HepG2 (cell line): ENCODE measurements at regions not wholly inside any gene's neighbourhood (a gene's known extent, or its start where the extent isn't known, plus 50 kb on each side); places are given as distances from the start of the nearest gene placed in this dataset.
"Not testable (repeated sequence)": the region's sequence is repeated elsewhere in the genome, so short reads cannot be mapped to it uniquely, and the experiment has no call there.

ENCODE experiments used
- ATAC-seq: fragments of 200-7000 bp; cut with Tn5 transposase; 3 replicates; pipeline ENCODE4 v1.9.1; 2020; ENCODE audit warnings: mild to moderate bottlenecking, moderate library complexity
- BruUV-seq: library from RNA; stranded (reverse); fragments of 400-500 nt; replicated peaks from 2 replicates; lab custom pipeline; 2021; lab: Mats Ljungman, UMichigan
- CTCF ChIA-PET: fragments of 300-600 bp; formaldehyde crosslinking; extraction: SDS; loops from one replicate; lab custom pipeline; 2021; ENCODE audit warnings: low total read pairs, inconsistent platforms, low intra/inter-chr PET ratio; lab: Yijun Ruan, JAX
- POLR2A ChIA-PET: fragments of 350-600 bp; sonication (Branson Sonifier 250); formaldehyde crosslinking; loops from one replicate; lab custom pipeline; 2020; ENCODE audit warnings: antibody characterized with exemption, inconsistent platforms; lab: Yijun Ruan, JAX
- DNase-seq: peaks from one replicate; pipeline ENCODE4 v3.0.0-alpha.2; 2015; ENCODE audit warnings: low spot score
- FAIRE-seq: peaks from 3 replicates; lab custom pipeline; 2011; peaks lifted over from hg19 to GRCh38; lab: Jason Lieb, UNC
- H2AFZ ChIP-seq: one replicate; pipeline ENCODE4 v1.6.1; 2011; ENCODE audit warnings: low read length, inconsistent platforms
- H3K27ac ChIP-seq: fragments of 300-600 bp; 3 replicates; pipeline ENCODE4 v1.8.0; 2011; ENCODE audit warnings: mixed run types, mild to moderate bottlenecking, mixed read lengths, low read length, inconsistent platforms; ENCODE audit not compliant: insufficient read depth; ENCODE audit errors: extremely low read length
- H3K27me3 ChIP-seq, 2 experiments: fragments of 200-600 bp in 1 of 2; 2 replicates in 1 of 2; 3 replicates in 1 of 2; pipeline versions ENCODE4 v1.6.0 to v1.8.0; 2011; ENCODE audit warnings: low read length in 2 of 2, mild to moderate bottlenecking in 2 of 2, moderate library complexity in 2 of 2, inconsistent platforms in 1 of 2; ENCODE audit not compliant: insufficient read depth in 2 of 2, control insufficient read depth in 1 of 2
- H3K36me3 ChIP-seq, 2 experiments: fragments of 200-600 bp in 1 of 2; replicated peaks in 1 of 2; 2 replicates in 1 of 2; 3 replicates in 1 of 2; pipeline versions ENCODE4 v1.5.1 to v1.8.0; 2011; ENCODE audit warnings: low read length in 2 of 2, inconsistent platforms in 1 of 2; ENCODE audit not compliant: insufficient read depth in 2 of 2, control insufficient read depth in 1 of 2
- H3K4me1 ChIP-seq: 2 replicates; pipeline ENCODE4 v1.5.1; 2012; ENCODE audit warnings: low read length, inconsistent platforms; ENCODE audit not compliant: insufficient read depth
- H3K4me2 ChIP-seq: 2 replicates; pipeline ENCODE4 v1.6.0; 2011; ENCODE audit warnings: low read depth, low read length, inconsistent platforms
- H3K4me3 ChIP-seq, 3 experiments: fragments of 200-600 bp in 1 of 3; sonication (generic), shearing (Covaris generic) in 1 of 3; replicated peaks in 1 of 3; 2 replicates each; pipeline ENCODE4 v1.5.1; 2011 to 2016; ENCODE audit warnings: low read length in 3 of 3, inconsistent platforms in 2 of 3, low read depth in 2 of 3, mild to moderate bottlenecking in 2 of 3, control low read depth in 1 of 3, mixed read lengths in 1 of 3; ENCODE audit not compliant: insufficient read depth in 1 of 3
- H3K79me2 ChIP-seq: one replicate; pipeline ENCODE4 v1.6.1; 2011; ENCODE audit warnings: low read length, inconsistent platforms; ENCODE audit not compliant: insufficient read depth
- H3K9ac ChIP-seq: 2 replicates; pipeline ENCODE4 v1.6.0; 2011; ENCODE audit warnings: mild to moderate bottlenecking, low read depth, low read length, inconsistent platforms; ENCODE audit not compliant: insufficient read depth
- H3K9me3 ChIP-seq: 2 replicates; pipeline ENCODE4 v1.5.1; 2012; ENCODE audit warnings: mild to moderate bottlenecking, low read length
- H4K20me1 ChIP-seq: 2 replicates; pipeline ENCODE4 v1.6.0; 2011; ENCODE audit warnings: inconsistent platforms, mild to moderate bottlenecking, low read length, moderate library complexity; ENCODE audit not compliant: insufficient read depth
- HOXA9 ChIP-seq: sonication (generic); formaldehyde crosslinking; IDR thresholded peaks from 2 replicates; pipeline ENCODE4 v1.8.1; 2022; ENCODE audit warnings: missing genetic modification reagents, mild to moderate bottlenecking, moderate library complexity, borderline replicate concordance
- NR2F6 ChIP-seq, 2 experiments: IDR thresholded peaks; 2 replicates each; pipeline ENCODE4 v1.6.1; 2016; ENCODE audit warnings: antibody characterized with exemption in 1 of 2, mild to moderate bottlenecking in 1 of 2
- ZNF180 ChIP-seq: sonication (generic); formaldehyde crosslinking; IDR thresholded peaks from 2 replicates; pipeline ENCODE4 v1.4.0; 2020; ENCODE audit warnings: low read depth, missing genetic modification reagents, borderline replicate concordance
- ZNF441 ChIP-seq: sonication (generic); formaldehyde crosslinking; IDR thresholded peaks from 2 replicates; pipeline ENCODE4 v1.7.0; 2021; ENCODE audit warnings: missing genetic modification reagents, borderline replicate concordance
- ZNF766 ChIP-seq: sonication (generic); formaldehyde crosslinking; IDR thresholded peaks from 2 replicates; pipeline ENCODE4 v1.5.0; 2020; ENCODE audit warnings: missing genetic modification reagents, borderline replicate concordance
- ZNF790 ChIP-seq: sonication (generic); formaldehyde crosslinking; IDR thresholded peaks from 2 replicates; pipeline ENCODE4 v1.8.0; 2022; ENCODE audit warnings: missing genetic modification reagents, mild to moderate bottlenecking, borderline replicate concordance
- WGBS: methylation state at CpG from one replicate; pipeline ENCODE4 v1.1.6; 2017; ENCODE audit warnings: low lambda C conversion rate; 5-methylcytosine and 5-hydroxymethylcytosine counted together
- in situ Hi-C: cut with HindIII; loops from 2 replicates; pipeline ENCODE4 v1.10.0; 2017; ENCODE audit warnings: low pct_unique_long_range_greater_than_20kb; ENCODE audit not compliant: extremely low pct_ligation_motif_present
- intact Hi-C: fragments of 100-400 bp; cut with micrococcal nuclease; formaldehyde crosslinking; loops from one replicate; pipeline ENCODE4 v1.10.0; 2022; ENCODE audit not compliant: unreplicated experiment
- TF ChIP-seq, protein P1 (sequence below): sonication (generic); formaldehyde crosslinking; IDR thresholded peaks from 2 replicates; pipeline ENCODE4 v1.4.0; 2020; ENCODE audit warnings: missing genetic modification reagents, borderline replicate concordance
- TF ChIP-seq, protein P2 (sequence below): IDR thresholded peaks from 2 replicates; pipeline ENCODE4 v1.6.1; 2016; ENCODE audit warnings: missing genetic modification reagents, missing compliant biosample characterization
- TF ChIP-seq, protein P3 (sequence below), 2 experiments: sonication (generic) in 1 of 2; formaldehyde crosslinking in 1 of 2; IDR thresholded peaks; 2 replicates each; pipeline versions ENCODE4 v1.5.1 to v1.6.1; 2011 to 2020; ENCODE audit warnings: borderline replicate concordance in 1 of 2, low read depth in 1 of 2, low read length in 1 of 2, mild to moderate bottlenecking in 1 of 2, missing genetic modification reagents in 1 of 2, moderate library complexity in 1 of 2
- TF ChIP-seq, protein P4 (sequence below): sonication (generic); formaldehyde crosslinking; IDR thresholded peaks from 2 replicates; pipeline ENCODE4 v1.4.0; 2020; ENCODE audit warnings: missing genetic modification reagents

DNA sequence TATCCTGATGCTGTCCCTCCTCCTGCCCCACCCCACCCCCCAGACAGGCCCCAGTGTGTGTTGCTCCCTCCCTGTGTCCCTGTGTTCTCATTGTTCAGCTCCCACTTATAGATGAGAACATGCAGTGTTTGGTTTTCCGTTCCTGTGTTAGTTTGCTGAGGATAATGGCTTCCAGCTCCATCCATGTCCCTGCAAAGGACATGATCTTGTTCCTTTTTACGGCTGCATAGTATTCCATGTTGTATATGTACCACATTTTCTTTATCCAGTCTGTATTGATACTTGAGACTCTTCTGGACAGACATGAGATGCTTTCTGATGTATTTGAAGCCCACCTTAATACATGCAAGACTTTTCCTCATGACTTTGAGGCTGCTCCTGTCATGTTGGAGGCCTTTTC lies 91.8 kb upstream of the USP9X start:
- BruUV-seq, H3K27me3 ChIP-seq, FAIRE-seq, H3K36me3 ChIP-seq, ATAC-seq, intact Hi-C loops, H4K20me1 ChIP-seq, in situ Hi-C loops, H3K4me1 ChIP-seq, H3K9me3 ChIP-seq, POLR2A ChIA-PET, CTCF ChIA-PET, DNase-seq, H3K27ac ChIP-seq, H2AFZ ChIP-seq, H3K9ac ChIP-seq, H3K4me3 ChIP-seq, H3K79me2 ChIP-seq, H3K4me2 ChIP-seq: not testable (repeated sequence)
- WGBS = 75% methylated on average over 2 of the region's 2 CpGs

DNA sequence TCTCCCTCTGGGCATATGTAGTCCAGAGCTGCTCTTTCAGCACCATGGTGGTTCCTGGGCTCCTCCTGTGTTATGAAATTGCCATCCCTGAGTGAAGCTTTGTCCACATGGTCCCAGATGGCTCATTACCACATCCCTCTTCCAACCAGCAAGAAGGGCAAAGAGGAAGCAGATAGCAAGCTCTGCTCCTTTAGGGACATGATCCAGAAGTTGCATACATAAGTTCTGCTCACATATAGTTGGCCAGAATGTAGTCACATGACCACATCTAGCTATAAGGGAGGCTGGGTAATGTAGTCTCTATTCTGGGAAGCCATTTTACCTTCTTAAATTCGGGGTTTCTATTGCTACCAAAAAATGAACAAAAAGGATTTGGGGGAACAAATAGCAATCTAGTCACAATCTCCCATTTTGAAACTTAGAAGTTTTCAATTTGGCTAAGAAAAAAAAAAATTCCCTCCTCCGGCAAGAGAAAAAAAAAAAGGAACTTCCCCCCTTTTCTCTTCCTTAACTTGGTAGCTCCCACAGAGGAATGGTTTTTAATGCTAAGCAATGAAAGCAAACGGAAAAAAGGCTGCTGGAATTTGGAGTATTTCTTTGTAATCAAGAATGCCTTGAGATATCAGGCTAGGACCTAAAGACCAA lies 88.2 kb upstream of the USP9X start:
- DNase-seq = peak; percentile 70
- CTCF ChIA-PET = no interaction called here
- peak overlapping the region; percentile 46; the same call in 1 of the 2 replicates for H3K9ac ChIP-seq
- H3K4me2 ChIP-seq = peak overlapping the region; percentile 67
- in situ Hi-C loops = no loop called here
- H3K27ac ChIP-seq = no peak overlapping the region
- peak; percentile 79 for FAIRE-seq
- peak; percentile 85 for ATAC-seq
- peaks cover 20% of the 10 kb centered on the region for H3K4me1 ChIP-seq
- no peaks in the 10 kb centered on the region for H4K20me1 ChIP-seq
- H3K36me3 ChIP-seq = no peaks in the 10 kb centered on the region
- H3K4me3 ChIP-seq = peak overlapping the region; percentile 17 to 52 (median 43); a peak in 3 of 6 replicates
- intact Hi-C loops = no loop called here
- no TSS peak for BruUV-seq
- peak overlapping the region; percentile 92 for H2AFZ ChIP-seq
- POLR2A ChIA-PET = interaction anchor here (1.2 to 1.4 kb wide), 4 partner anchors 14 to 130 kb away, joined by 3 to 15 read pairs (median 6); partner anchors contain the start of gene USP9X
- no peaks in the 10 kb centered on the region for H3K9me3 ChIP-seq
- H3K27me3 ChIP-seq = no peaks in the 10 kb centered on the region
- no peaks in the 10 kb centered on the region for H3K79me2 ChIP-seq
- WGBS = 2% methylated on average over 3 of the region's 3 CpGs
- TF ChIP-seq NR2F6 (IDR thresholded peaks at IDR 0.05) = no peak
- TF ChIP-seq NR2F6 (CRISPR knock-in tag; IDR thresholded peaks at IDR 0.05) = no peak
- TF ChIP-seq, protein P1, sequence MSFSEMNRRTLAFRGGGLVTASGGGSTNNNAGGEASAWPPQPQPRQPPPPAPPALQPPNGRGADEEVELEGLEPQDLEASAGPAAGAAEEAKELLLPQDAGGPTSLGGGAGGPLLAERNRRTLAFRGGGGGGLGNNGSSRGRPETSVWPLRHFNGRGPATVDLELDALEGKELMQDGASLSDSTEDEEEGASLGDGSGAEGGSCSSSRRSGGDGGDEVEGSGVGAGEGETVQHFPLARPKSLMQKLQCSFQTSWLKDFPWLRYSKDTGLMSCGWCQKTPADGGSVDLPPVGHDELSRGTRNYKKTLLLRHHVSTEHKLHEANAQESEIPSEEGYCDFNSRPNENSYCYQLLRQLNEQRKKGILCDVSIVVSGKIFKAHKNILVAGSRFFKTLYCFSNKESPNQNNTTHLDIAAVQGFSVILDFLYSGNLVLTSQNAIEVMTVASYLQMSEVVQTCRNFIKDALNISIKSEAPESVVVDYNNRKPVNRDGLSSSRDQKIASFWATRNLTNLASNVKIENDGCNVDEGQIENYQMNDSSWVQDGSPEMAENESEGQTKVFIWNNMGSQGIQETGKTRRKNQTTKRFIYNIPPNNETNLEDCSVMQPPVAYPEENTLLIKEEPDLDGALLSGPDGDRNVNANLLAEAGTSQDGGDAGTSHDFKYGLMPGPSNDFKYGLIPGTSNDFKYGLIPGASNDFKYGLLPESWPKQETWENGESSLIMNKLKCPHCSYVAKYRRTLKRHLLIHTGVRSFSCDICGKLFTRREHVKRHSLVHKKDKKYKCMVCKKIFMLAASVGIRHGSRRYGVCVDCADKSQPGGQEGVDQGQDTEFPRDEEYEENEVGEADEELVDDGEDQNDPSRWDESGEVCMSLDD (CRISPR knock-in tag) = no peak
- TF ChIP-seq HOXA9 = no peak
- TF ChIP-seq, protein P2, sequence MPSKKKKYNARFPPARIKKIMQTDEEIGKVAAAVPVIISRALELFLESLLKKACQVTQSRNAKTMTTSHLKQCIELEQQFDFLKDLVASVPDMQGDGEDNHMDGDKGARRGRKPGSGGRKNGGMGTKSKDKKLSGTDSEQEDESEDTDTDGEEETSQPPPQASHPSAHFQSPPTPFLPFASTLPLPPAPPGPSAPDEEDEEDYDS (CRISPR knock-in tag) = no peak
- no peak for TF ChIP-seq ZNF441 (CRISPR knock-in tag)
- TF ChIP-seq, protein P3, sequence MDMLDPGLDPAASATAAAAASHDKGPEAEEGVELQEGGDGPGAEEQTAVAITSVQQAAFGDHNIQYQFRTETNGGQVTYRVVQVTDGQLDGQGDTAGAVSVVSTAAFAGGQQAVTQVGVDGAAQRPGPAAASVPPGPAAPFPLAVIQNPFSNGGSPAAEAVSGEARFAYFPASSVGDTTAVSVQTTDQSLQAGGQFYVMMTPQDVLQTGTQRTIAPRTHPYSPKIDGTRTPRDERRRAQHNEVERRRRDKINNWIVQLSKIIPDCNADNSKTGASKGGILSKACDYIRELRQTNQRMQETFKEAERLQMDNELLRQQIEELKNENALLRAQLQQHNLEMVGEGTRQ (IDR thresholded peaks at IDR 0.05; ENCODE audit: low read depth, low read length) = peak; percentile 69
- TF ChIP-seq, protein P3 (CRISPR knock-in tag; IDR thresholded peaks at IDR 0.05; ENCODE audit: borderline replicate concordance) = peak; percentile 87; the same call in 1 of the 2 replicates
- no peak for TF ChIP-seq ZNF180
- TF ChIP-seq, protein P4, sequence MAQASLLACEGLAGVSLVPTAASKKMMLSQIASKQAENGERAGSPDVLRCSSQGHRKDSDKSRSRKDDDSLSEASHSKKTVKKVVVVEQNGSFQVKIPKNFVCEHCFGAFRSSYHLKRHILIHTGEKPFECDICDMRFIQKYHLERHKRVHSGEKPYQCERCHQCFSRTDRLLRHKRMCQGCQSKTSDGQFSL = no peak
- no peak for TF ChIP-seq ZNF790 (CRISPR knock-in tag)
- TF ChIP-seq ZNF766 = no peak
